ENCODE measurements at regions not wholly inside any gene's neighbourhood (a gene's known extent, or its start where the extent isn't known, plus 50 kb on each side); places are given as distances from the start of the nearest gene placed in this dataset.

DNA sequence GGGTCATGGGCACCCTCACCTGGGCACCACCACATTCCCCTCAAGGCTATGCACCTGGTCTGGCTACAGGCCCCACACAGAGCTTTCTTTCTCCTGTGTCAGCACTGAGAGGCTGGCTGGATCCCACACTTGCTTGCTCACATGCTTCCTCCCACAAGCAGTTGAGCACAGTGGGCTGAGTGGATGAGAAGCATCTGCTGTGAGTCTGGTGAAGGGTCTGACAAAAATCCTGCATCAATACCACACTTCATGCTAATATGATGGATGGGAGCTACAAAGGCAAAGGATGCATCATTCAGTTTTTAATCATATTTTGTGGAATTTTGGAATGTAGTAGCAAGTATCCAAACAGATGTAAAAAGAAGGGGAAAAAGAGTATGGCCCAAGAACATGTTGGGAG is 830.8 kb upstream of the PTPRD start:
- DNase-seq (ENCODE audit: low read depth in 2 of 3, low spot score in 2 of 3), result no peak

DNA sequence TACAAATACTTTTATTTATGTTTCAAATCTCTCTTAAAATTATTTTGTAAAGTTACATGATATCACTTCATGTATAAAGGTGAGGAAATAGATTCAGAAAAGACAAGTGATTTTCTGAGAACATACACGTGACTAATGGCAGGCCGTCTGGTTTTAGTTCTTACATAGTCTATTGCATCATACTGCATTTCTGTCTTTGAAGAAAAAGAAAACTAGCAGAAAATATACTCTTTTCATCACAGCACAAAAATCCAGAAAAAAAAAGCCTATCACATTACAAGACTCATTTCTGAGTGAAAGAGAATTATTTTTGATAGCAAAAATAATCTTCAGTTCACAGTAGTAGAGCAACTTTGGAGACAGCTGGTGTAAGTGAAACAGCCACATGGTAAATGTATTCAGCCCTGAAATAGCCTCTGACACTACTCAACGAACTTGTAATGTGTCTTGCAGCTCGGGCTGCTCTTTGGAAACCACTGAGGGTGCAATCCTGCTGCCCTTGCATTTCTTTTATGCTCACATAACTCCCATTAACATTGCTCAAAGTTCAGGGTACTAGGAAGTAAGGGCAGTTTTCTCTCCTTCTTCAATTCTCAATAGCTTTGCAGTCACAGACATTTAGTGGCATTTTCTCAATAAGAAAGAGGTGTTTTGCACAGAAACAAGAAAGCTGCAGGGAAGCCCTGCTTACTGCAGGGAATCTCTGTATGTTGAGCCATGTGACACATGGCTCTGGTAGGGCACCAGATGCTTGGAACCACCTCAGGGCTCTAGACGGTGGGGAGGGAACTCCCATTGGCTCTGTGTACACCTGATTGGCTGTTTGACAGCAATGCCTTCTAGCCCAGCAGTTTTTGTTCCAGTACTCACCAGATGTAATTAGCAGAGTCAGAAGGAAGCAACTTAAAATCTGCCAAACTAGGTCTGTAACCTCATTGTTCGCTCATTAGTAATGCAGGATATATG is 845.3 kb upstream of the PTPRD start:
- DNase-seq (ENCODE audit: low read depth in 2 of 3, low spot score in 2 of 3), result no peak

DNA sequence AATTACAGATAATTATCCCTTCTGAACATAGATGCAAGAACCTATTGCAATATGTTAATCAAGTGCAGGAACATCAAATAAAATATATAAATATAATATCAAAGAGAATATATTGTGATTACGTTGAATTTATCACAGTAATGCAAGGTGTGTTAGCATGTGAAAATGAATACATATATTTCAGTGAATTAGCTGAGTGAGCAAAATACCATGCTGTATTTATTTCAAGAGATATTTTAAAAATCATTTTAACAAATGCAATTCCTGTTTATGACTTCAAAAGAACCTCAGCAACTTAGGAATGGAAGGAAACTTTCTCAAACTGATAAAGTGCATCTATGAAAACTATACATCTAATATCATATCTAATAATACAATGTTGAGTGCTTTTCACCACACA is 856.9 kb upstream of the PTPRD start:
- no peak for DNase-seq (ENCODE audit: low read depth in 2 of 3, low spot score in 2 of 3)

DNA sequence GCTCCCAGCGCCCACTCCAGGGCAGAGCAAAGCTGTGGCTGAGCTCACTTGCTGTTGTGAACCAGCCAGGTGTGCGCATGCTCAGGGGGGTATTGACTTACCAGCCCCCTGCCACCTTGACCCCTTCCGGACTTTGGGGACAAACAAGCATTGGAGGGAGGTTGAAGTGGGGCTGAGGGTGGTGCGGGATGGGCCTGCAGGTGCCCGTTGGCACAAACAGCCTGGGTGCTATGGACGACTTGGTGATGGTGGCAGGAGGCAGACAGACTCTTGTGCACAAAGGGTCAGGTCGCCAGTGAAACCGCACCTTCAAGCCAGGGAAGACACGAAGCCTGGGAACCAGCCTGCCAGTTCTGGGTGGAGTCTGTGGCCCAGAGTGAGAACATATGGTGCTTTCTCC is 858.5 kb upstream of the PTPRD start:
- no peak for DNase-seq (ENCODE audit: low read depth in 2 of 3, low spot score in 2 of 3)

DNA sequence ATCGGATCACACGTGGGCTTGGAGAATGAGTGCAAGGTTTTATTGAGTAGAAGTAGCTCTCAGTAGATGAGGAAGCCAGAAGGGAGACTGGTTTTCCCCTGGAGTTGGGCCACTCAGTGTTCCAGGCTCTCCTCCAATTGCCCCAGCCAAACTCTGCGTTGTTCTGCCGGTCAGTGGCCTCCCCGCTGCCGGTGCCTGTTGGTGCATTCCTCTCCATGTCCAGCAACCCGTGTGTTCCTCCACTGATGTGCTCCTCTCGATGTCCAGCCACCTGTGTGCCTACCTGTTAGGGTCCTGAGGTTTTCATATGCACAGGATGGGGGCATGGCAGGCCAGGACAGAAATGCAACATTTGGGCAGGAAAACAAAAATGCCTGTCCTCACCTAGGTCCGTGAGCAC is 888.0 kb upstream of the PTPRD start:
- DNase-seq (ENCODE audit: low read depth in 2 of 3, low spot score in 2 of 3), result no peak

DNA sequence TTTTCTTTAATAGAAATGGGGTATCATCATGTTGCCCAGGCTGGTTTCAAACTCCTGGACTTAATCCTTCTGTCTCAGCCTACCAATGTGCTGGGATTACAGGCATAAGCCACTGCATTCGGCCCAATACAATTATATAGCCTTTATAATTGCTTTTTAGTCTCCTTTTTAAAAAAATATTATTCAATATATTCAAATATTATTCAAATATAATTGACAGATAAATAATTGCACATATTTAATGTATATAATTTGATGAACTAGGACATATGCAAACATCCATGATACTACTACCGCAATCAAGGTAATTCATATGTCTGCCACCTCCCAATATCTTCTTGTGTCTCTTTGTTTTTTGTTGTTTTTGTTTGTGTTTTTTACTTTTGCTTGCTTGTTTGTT is 894.2 kb upstream of the PTPRD start:
- DNase-seq (ENCODE audit: low read depth in 2 of 3, low spot score in 2 of 3), result no peak

DNA sequence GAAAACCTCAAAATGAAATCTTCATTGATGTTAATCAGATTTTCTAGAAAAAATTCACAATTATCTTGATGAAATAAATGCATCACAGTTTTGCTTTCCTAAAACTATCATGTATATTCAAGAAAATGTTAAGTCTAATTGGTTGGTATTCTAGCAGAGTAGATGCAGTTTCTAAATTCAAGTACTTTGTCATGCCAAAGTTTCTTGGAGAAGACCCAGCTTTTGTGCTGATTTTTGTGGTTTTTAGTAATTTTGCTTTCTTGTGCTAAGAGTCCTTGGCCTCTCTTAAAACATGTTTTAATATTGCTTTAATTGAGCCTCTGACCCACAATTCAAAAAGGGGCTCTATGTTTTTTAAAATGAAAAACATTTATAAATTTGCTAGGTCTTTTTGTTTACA is 924.8 kb upstream of the PTPRD start:
- DNase-seq (ENCODE audit: low read depth in 2 of 3, low spot score in 2 of 3), result no peak

DNA sequence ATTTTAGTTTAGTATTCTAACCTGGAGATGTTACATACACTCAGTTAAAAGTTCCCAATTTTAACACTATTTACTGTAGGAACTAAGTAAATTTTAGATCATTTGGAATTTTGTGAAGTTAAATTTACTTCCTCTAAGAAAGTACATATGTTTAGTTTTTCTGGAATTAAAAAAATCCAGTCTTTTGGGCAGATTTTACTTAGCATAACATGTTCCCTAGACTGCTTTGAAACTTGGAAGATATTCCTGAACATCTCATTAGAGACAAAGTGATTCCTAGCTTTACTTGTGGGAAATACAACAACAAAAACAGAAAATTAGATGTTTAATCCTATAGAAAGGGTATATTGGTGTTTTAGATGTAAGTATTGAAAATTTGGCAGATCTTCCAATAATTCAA is 930.0 kb upstream of the PTPRD start:
- no peak for DNase-seq (ENCODE audit: low read depth in 2 of 3, low spot score in 2 of 3)

DNA sequence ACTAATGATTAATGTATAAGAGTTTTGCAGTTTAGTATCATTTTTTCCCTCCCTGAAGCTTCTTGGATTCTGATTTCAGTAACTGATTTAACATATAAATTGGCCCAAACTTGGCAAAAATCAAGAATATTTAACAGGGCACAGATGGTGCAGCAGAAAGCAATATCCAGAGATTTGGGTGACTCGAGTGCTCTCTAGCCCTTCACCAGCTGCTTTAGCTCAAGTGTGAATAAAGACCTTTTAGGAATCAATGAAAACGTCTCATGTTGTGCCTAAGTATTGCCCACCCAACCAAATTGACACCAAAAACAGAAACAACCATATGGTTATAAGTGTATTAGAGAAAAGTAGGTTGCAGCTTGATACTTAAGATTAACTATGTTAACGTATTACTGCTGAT is 933.4 kb upstream of the PTPRD start:
- no peak for DNase-seq (ENCODE audit: low read depth in 2 of 3, low spot score in 2 of 3)

DNA sequence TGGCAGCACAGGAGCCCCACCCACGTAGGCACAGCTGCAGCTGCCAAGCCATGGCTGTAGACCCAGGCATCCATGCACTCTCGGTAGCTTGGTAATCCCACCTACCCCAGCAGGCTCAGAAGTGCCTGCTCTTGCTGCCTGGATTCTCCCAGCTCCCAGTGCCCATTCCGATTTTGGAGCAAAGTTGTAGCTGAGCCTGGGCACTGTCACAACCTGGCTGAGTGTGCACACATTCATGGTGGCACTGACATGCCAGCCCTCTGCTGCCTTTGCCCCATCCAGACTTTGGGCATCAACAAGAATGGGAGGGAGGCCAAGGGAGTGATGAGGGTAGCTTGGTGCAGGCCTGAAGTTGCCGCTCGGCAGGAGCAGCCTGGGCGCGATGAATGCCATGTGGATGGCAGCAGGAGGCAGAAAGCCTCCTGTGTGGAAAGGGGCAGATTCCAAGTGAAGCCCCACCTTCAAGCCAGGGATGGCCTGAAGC is 936.6 kb upstream of the PTPRD start:
- DNase-seq (ENCODE audit: low read depth in 2 of 3, low spot score in 2 of 3), result no peak

DNA sequence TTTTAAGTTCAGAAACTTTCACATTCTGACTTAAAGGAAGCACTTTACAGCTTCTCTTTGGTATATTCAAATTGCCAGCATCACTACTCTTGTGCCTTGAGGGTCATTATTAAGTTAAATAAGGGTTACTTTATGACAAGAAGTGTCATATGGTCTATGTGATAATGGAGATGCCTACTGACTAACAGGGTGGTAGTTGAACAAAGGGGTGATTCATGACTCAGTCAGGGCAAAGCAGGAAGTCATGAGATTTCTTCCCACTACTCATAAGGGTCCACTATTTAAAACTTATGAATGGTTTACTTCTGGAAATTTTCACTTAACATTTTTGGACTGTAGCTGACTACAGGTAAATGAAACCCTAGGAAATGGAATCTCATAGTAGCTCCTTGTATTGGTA is 938.3 kb upstream of the PTPRD start:
- no peak for DNase-seq (ENCODE audit: low read depth in 2 of 3, low spot score in 2 of 3)

DNA sequence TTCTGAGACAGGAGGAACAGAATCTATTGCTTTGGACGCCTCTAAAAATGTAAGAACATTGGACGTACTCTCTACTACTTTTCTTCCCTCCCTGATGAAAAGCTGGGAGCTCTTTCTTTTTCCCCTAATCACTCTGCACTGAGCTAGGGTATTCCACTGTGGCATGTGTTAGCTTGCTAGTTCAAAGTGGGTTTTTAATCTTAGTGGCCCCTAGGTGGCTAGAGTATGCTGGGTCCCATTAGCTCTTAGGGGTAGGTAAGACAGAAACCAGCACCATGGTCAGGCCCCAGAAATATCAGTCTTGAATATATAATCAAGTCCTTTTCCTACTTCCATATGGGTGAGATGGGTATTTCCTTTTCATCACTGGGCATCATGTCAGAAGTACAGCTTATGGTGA is 945.2 kb upstream of the PTPRD start:
- no peak for DNase-seq (ENCODE audit: low read depth in 2 of 3, low spot score in 2 of 3)

DNA sequence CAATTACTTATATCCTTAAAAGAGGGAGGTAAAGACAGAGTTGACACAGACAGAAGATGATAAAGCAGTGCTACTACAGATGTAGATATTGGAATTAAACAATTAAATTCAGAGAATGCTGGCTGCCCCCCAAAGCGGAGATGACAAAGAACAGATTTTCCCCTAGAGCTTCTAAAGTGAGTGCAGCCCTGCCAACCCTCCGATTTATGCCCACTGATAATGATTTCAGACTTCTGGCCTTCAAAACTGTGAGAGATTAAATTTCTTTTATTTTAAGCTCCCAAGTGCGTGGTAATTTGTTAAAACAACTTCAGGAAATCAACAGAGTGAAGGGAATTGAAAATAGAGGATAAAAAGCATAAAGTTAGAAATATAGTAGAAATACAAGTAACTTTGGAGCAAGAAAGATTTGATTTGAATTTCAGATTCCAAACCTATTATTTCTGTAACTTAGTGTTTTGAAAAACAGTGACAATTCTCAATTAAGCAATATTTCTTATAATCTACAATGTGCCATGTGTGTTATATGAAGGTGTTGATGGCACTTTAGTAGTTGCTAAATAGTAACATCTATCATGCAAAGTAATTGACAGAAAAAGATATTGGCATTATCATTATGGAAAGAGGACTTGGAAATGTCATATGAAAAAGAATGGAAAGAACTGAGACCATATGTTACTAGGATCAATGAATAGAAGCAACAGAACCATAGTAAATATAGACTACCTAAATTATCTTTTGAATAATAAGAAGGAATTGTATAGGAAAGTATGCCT is 946.4 kb upstream of the PTPRD start:
- DNase-seq (ENCODE audit: low read depth in 2 of 3, low spot score in 2 of 3), result no peak

DNA sequence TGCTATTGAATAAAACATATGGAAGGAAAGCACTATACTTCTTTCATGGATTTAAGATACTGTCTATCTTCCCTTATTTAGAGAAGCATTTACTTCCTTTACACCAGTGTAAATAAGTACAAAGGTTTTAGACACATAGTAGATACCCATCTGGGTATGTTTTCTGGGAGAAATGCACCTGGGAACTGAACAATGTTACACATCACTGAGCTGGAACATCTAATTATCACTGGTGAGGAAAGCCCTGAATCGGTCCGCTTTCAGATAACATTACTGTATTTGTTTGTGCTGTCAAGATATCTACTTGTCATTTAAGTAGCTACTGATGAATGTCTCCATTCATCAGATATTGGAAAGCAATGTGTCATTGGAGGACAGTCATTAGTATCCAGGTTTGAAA is 964.7 kb upstream of the PTPRD start:
- no peak for DNase-seq (ENCODE audit: low read depth in 2 of 3, low spot score in 2 of 3)

DNA sequence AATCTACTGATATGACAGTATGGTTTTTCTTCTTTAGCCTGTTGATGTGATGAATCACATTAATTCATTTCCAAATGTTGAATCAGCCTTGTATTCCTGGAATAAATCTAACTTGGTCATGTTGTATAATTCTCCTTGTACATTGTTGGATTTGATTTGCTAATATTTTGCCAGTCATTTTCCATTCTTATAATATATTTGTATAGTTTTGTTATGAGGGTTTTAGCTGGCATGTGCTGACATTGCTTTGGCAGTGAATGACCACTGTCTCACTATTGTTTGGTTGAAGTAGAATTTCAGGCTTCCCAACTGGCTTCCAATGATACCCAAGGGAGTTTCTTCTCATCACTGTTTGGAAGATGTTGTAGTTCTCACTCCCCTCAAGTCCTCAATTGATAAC is 983.0 kb upstream of the PTPRD start:
- no peak for DNase-seq (ENCODE audit: low read depth in 2 of 3, low spot score in 2 of 3)

DNA sequence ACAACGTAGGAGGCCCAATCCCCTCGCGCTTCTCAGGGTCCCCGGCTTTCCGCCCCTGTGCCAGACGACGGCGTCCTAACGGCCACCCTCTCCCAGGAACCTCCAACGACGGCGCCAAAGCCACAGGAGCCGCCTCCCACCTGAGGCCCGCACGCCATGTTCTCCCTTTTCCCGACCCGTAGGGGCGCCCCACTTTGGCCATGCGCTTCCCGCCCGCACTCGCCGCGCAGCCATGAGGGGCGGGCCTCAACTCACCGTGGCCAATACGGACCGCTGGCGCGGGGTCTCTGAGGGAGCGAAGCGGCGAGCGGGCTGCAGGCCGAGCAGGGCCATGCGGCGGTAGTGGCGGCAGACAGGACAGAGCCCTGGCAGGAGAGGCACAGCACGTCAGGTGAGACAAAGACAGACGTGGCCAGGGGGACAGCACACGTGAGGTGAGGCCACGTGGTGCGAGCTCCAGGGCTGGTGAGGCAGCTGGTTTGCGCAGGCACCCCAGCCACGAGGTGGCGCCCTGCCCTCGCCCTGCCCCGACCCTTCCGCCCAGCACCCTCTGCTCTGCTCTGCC is 1005.5 kb upstream of the PTPRD start:
- DNase-seq (ENCODE audit: low read depth in 2 of 3, low spot score in 2 of 3), result no peak

DNA sequence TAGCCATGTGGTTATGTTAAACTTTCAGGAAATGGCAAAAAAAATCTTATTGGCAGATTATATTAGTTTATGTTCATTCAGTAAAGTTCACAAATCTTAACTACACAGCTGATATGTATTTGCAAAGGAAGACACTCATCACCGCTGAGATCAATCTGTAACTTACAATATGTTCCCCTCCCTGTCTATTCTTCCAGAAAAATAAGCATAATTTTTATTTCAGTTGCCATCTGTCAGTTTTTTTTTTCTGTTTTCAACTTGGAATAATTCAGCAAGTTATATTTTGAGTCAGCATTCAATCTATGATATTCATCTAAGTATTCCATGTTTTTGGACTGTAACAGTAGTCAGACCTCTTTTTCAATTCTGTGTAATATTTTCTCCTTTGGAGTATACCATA is 1019.9 kb upstream of the PTPRD start:
- no peak for DNase-seq (ENCODE audit: low read depth in 2 of 3, low spot score in 2 of 3)

DNA sequence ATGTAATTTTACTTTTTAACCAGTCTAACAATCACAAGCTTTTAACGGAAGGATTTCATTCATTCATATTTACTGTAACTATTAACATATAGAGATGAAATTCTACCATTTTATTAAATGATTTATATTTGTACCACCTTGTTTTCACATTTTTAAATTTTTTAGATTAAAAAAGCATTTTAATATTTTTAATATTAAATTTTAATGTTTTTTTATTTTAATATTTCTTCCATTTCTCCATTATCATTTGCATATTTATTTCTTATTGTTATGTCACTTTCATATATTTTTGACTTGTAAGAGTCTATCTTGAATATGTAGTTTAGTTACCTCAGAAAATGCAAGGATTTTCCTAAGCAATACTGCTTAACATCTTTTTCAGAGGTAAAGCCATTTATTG is 1034.0 kb upstream of the PTPRD start:
- DNase-seq (ENCODE audit: low read depth in 2 of 3, low spot score in 2 of 3), result no peak

DNA sequence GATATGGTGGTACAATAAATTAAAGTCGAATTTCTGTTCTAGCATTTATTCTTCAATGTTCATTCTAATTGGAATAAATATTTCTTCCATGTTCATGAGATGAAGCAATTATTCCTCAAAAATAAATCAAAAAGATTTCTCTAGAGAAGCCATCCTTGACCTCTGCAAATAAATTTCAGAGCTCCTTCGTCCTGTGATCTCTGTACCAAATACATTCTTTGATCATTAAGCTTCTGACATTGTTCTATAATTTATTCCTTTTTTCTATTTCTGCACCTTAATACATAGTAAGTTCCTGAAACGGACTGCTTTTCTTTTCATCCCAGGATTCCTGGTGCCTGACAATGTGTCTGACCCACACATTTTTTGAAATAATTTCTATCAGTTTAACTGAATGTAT is 1039.3 kb upstream of the TYRP1 start:
- DNase-seq (ENCODE audit: low read depth in 2 of 3, low spot score in 2 of 3), result no peak

DNA sequence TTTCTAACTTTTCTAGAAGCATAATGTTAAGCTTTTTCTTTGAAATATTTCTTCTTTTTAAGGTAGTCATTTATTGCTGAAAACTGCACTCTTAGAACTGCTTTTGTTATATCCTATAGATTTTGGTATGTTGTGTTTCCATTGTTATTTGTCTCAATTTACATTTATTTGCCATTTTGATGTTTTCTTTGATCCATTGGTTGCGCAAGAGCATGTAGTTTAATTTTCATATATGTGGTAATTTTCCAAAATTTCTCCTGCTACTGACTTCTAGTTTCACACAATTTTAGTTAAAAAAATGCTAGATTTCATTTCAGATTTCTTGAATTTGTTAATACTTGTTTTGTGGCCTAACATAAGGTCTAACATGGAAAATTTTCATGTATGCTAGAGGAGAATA is 1029.3 kb upstream of the TYRP1 start:
- no peak for DNase-seq (ENCODE audit: low read depth in 2 of 3, low spot score in 2 of 3)

DNA sequence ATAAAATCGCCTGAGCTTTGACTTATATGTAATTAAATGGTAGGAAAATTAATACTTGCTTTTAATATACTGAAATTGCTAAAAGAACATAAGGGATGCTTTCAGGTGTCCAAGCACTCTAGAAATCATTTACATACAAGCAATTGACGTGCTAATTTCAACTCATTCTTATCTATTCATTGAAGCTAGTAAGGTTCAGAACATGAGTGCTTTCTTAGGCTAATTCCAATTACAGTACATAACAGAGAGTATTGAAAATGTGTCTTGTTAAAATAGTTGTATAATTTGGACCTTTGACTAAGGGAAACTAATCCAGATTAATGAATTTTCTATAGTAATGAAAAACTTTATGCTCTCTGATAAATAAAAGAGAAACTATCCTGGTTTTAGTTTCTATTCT is 1016.4 kb upstream of the TYRP1 start:
- DNase-seq (ENCODE audit: low read depth in 2 of 3, low spot score in 2 of 3), result no peak

DNA sequence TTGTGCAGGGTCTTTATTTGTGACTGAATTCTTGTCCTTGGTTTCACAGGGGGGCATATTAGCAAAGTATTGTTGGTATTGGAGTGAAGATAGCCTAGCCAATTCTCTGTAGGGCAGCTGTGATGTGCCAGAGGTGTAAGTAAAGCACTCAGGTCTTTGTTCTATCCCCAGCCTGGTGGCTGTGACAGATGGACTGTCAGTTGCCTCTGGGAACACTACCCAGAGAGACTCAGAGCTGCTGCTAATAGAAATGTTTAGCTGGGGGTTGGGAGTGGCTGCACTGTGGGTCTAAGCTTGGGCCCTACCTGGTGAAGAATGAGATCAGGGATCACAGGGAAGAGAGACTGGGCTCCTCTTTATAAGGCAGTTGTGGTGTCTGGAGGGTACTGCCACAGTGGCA is 1006.5 kb upstream of the TYRP1 start:
- DNase-seq (ENCODE audit: low read depth in 2 of 3, low spot score in 2 of 3), result no peak
